PC-9 (cell line): ENCODE measurements at regions not wholly inside any gene's neighbourhood (a gene's known extent, or its start where the extent isn't known, plus 50 kb on each side); places are given as distances from the start of the nearest gene placed in this dataset.
"Not testable (repeated sequence)": the region's sequence is repeated elsewhere in the genome, so short reads cannot be mapped to it uniquely, and the experiment has no call there.

Experiments
- BruUV-seq: library from RNA; stranded (reverse); fragments of 400-500 nt; replicated peaks from 2 replicates; lab custom pipeline; 2021; lab: Mats Ljungman, UMichigan
- CTCF ChIA-PET: fragments of 300-600 bp; sonication (Branson Sonifier 250); formaldehyde crosslinking; loops from one replicate; lab custom pipeline; 2022; ENCODE audit warnings: antibody characterized with exemption; lab: Charles Lee
- POLR2A ChIA-PET: fragments of 300-600 bp; sonication (Branson Sonifier 250); formaldehyde crosslinking; loops from one replicate; lab custom pipeline; 2022; ENCODE audit warnings: antibody characterized with exemption; ENCODE audit not compliant: unreplicated experiment; lab: Charles Lee
- DNase-seq, 2 experiments: peaks; one replicate each; pipeline versions ENCODE4 v3.0.0 to v3.0.0-alpha.2; 2015 to 2022; ENCODE audit warnings: mixed read lengths in 1 of 2
- H2AFZ ChIP-seq: fragments of 200-600 bp; sonication (generic); 2 replicates; pipeline ENCODE4 v1.8.1; 2017; ENCODE audit warnings: antibody characterized with exemption
- H3F3A ChIP-seq: fragments of 200-600 bp; sonication (generic); 2 replicates; pipeline ENCODE4 v1.8.1; 2017; ENCODE audit warnings: antibody characterized with exemption, mild to moderate bottlenecking, low read depth; ENCODE audit not compliant: insufficient read depth
- H3K27ac ChIP-seq: fragments of 200-600 bp; sonication (generic); 2 replicates; pipeline ENCODE4 v1.6.1; 2016; ENCODE audit warnings: mixed run types
- H3K27me3 ChIP-seq: fragments of 200-600 bp; sonication (generic); 2 replicates; pipeline ENCODE4 v1.6.1; 2016; ENCODE audit warnings: low read depth, mixed run types; ENCODE audit not compliant: insufficient read depth
- H3K36me3 ChIP-seq: fragments of 200-600 bp; sonication (generic); 2 replicates; pipeline ENCODE4 v1.6.1; 2016; ENCODE audit warnings: low read depth, mixed run types
- H3K4me1 ChIP-seq: fragments of 200-600 bp; sonication (generic); replicated peaks from 2 replicates; pipeline ENCODE4 v1.6.1; 2016; ENCODE audit warnings: mixed run types; ENCODE audit not compliant: insufficient read depth
- H3K4me2 ChIP-seq: fragments of 200-600 bp; sonication (generic); 2 replicates; pipeline ENCODE4 v1.6.1; 2017; ENCODE audit warnings: mixed run types
- H3K4me3 ChIP-seq: fragments of 200-600 bp; sonication (generic); 2 replicates; pipeline ENCODE4 v1.6.1; 2016; ENCODE audit warnings: mixed run types
- H3K79me2 ChIP-seq: fragments of 200-600 bp; sonication (generic); 2 replicates; pipeline ENCODE4 v1.6.1; 2017; ENCODE audit warnings: low read depth, mixed run types
- H3K9me2 ChIP-seq: fragments of 200-600 bp; sonication (generic); 2 replicates; pipeline ENCODE4 v1.8.1; 2017; ENCODE audit warnings: mild to moderate bottlenecking; ENCODE audit not compliant: insufficient read depth
- H3K9me3 ChIP-seq: fragments of 200-600 bp; sonication (generic); 2 replicates; pipeline ENCODE4 v1.8.1; 2016; ENCODE audit warnings: low read depth; ENCODE audit not compliant: insufficient read depth
- H4K20me1 ChIP-seq: fragments of 200-600 bp; sonication (generic); 2 replicates; pipeline ENCODE4 v1.8.1; 2017; ENCODE audit not compliant: insufficient read depth
- CTCF ChIP-seq: fragments of 200-600 bp; sonication (generic); conservative IDR thresholded peaks from 2 replicates; pipeline ENCODE4 v1.6.1; 2017; ENCODE audit warnings: mixed run types, antibody characterized with exemption, mild to moderate bottlenecking, moderate library complexity
- EZH2 ChIP-seq: fragments of 200-600 bp; sonication (generic); IDR thresholded peaks from 2 replicates; pipeline ENCODE4 v1.8.0; 2017; ENCODE audit warnings: antibody characterized with exemption, low read depth
- intact Hi-C: fragments of 100-400 bp; cut with micrococcal nuclease; formaldehyde crosslinking; loops from one replicate; pipeline ENCODE4 v1.10.0; 2022; ENCODE audit not compliant: unreplicated experiment

- Histone ChIP-seq H4K20me1 (no peaks in the 10 kb centered on the region), H3K9me3 (no peaks in the 10 kb centered on the region), H3K4me2 (no peak overlapping the region), H3K9me2 (no peaks in the 10 kb centered on the region), H3K27me3 (no peaks in the 10 kb centered on the region), H3K4me1 (no peaks in the 10 kb centered on the region), H3F3A (no peaks in the 10 kb centered on the region), H3K79me2 (no peaks in the 10 kb centered on the region), H3K4me3 (no peak overlapping the region), H3K36me3 (no peaks in the 10 kb centered on the region), H2AFZ (no peak overlapping the region), H3K27ac (no peak overlapping the region)
- TF ChIP-seq EZH2 = no peak
- TF ChIP-seq CTCF = no peak
- ChIA-PET CTCF (no interaction called here), POLR2A (interaction anchor here (0.5 kb wide), 1 partner anchor 12 kb away, joined by 3 read pairs; no protein-coding TSS in a partner anchor)
- DNase-seq = no peak
- intact Hi-C loops = no loop called here
- BruUV-seq = no TSS peak
These were observed 91.5 kb upstream of the CDH9 start for GRCh38 chr5:27129926-27130325.

- no peaks in the 10 kb centered on the region for H3K36me3 ChIP-seq
- H3F3A ChIP-seq = no peaks in the 10 kb centered on the region
- no peaks in the 10 kb centered on the region for H3K9me2 ChIP-seq
- ChIA-PET POLR2A (no interaction called here), CTCF (no interaction called here)
- H3K9me3 ChIP-seq = no peaks in the 10 kb centered on the region
- no peak overlapping the region for H2AFZ ChIP-seq
- no peaks in the 10 kb centered on the region for H3K4me1 ChIP-seq
- BruUV-seq = no TSS peak
- H4K20me1 ChIP-seq = no peaks in the 10 kb centered on the region
- no peaks in the 10 kb centered on the region for H3K27me3 ChIP-seq
- no peaks in the 10 kb centered on the region for H3K79me2 ChIP-seq
- no peak for DNase-seq
- H3K4me2 ChIP-seq = no peak overlapping the region
- no peak overlapping the region for H3K4me3 ChIP-seq
- no peak for TF ChIP-seq CTCF
- no peak for TF ChIP-seq EZH2
- no peak overlapping the region for H3K27ac ChIP-seq
- intact Hi-C loops = no loop called here
These were observed 87.5 kb upstream of the CDH9 start for GRCh38 chr5:27125856-27126255.

DNA sequence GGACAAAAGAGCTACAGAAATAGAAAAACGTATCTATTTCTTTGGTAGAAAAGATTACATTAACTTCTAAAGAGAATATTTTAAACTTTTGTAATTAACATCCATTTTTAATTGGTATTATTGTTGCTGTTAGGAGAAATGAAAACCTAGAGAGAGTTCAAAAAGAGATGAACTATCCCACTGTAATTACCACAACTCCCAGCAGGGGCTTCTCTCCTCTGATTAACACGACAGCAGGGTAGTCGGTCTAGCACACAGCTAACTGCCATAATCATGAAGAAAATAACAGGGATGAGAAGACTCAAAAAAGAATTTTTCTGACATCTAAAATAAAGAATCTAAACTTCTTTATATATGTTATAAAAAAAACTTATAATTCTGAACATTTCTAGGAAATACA is 86.2 kb upstream of the CDH9 start:
- no peaks in the 10 kb centered on the region for H3K4me1 ChIP-seq

GRCh38 chr5:27119736-27120321 is 81.4 kb upstream of the CDH9 start:
- H3K9me3 ChIP-seq, DNase-seq, H4K20me1 ChIP-seq, H3K4me2 ChIP-seq, POLR2A ChIA-PET, H3K36me3 ChIP-seq, H2AFZ ChIP-seq, H3K27ac ChIP-seq, H3K4me3 ChIP-seq, H3K79me2 ChIP-seq, CTCF ChIA-PET, H3F3A ChIP-seq, BruUV-seq, H3K27me3 ChIP-seq, H3K4me1 ChIP-seq, H3K9me2 ChIP-seq, intact Hi-C loops: not testable (repeated sequence)

More for the DNA sequence above, 86.2 kb upstream of the CDH9 start:
- Histone ChIP-seq H3K4me3 (no peak overlapping the region), H3K36me3 (no peaks in the 10 kb centered on the region), H3K9me2 (no peaks in the 10 kb centered on the region), H3K27ac (no peak overlapping the region), H2AFZ (no peak overlapping the region), H3K9me3 (no peaks in the 10 kb centered on the region), H4K20me1 (no peaks in the 10 kb centered on the region), H3K27me3 (no peaks in the 10 kb centered on the region), H3K79me2 (no peaks in the 10 kb centered on the region), H3F3A (no peaks in the 10 kb centered on the region), H3K4me2 (no peak overlapping the region)
- TF ChIP-seq EZH2 (no peak), CTCF (peak; percentile 62)
- BruUV-seq = no TSS peak
- peak in 1 of 2 experiments; percentile 33 for DNase-seq
- ChIA-PET CTCF (interaction anchor here (0.6 kb wide), 1 partner anchor 27 kb away, joined by 3 read pairs; no protein-coding TSS in a partner anchor), POLR2A (no interaction called here)
- intact Hi-C loops = no loop called here
